Suprapubic skin (tissue), 3 donors: ENCODE measurements at regions not wholly inside any gene's neighbourhood (a gene's known extent, or its start where the extent isn't known, plus 50 kb on each side); places are given as distances from the start of the nearest gene placed in this dataset.

Experiments
- POLR2A ChIP-seq, 2 donors: fragments of 450-650 bp; IDR thresholded peaks; one replicate each; pipeline ENCODE4 v1.6.1; 2017; ENCODE audit warnings: antibody characterized with exemption in 2 of 2, mild to moderate bottlenecking in 2 of 2, moderate library complexity in 2 of 2
- TF ChIP-seq, protein P1 (sequence below), 2 donors: fragments of 200-600 bp in 1 of 2; fragments of 450-650 bp in 1 of 2; sonication (generic) in 1 of 2; IDR thresholded peaks; one replicate each; pipeline ENCODE4 v1.5.1; 2016 to 2019; ENCODE audit warnings: antibody characterized with exemption in 2 of 2, mild to moderate bottlenecking in 1 of 2, moderate library complexity in 1 of 2

DNA sequence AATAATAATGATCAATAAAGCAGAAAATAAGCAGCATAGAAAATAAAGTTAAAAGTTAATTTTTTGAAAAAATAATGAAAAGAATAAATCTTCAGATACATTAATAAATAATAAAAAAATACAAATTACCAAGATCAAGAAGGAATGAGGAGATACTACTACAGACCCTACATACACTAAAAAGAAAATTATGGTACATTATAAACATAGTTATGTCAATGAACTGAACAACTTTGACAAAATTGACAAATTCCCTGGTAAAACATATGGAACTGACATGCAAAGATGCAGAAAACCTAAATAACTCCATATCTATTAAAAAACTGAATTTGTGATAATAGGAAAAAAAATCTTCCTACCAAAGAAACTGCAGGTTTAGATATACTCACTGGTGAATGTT lies 456.7 kb downstream of the PMP22 start:
- TF ChIP-seq, protein P1, sequence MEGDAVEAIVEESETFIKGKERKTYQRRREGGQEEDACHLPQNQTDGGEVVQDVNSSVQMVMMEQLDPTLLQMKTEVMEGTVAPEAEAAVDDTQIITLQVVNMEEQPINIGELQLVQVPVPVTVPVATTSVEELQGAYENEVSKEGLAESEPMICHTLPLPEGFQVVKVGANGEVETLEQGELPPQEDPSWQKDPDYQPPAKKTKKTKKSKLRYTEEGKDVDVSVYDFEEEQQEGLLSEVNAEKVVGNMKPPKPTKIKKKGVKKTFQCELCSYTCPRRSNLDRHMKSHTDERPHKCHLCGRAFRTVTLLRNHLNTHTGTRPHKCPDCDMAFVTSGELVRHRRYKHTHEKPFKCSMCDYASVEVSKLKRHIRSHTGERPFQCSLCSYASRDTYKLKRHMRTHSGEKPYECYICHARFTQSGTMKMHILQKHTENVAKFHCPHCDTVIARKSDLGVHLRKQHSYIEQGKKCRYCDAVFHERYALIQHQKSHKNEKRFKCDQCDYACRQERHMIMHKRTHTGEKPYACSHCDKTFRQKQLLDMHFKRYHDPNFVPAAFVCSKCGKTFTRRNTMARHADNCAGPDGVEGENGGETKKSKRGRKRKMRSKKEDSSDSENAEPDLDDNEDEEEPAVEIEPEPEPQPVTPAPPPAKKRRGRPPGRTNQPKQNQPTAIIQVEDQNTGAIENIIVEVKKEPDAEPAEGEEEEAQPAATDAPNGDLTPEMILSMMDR (IDR thresholded peaks at IDR 0.05) = no peak
- no peak for TF ChIP-seq POLR2A (IDR thresholded peaks at IDR 0.05)
